AG09309 (cell line): ENCODE measurements at regions not wholly inside any gene's neighbourhood (a gene's known extent, or its start where the extent isn't known, plus 50 kb on each side); places are given as distances from the start of the nearest gene placed in this dataset.
"Not testable (repeated sequence)": the region's sequence is repeated elsewhere in the genome, so short reads cannot be mapped to it uniquely, and the experiment has no call there.

Experiments used
- DNase-seq: peaks from one replicate; pipeline ENCODE4 v3.0.0-alpha.2; 2010; ENCODE audit warnings: low read depth
- H3K4me3 ChIP-seq: 2 replicates; pipeline ENCODE4 v1.5.1; 2011; ENCODE audit warnings: mild to moderate bottlenecking, low read depth, low read length, moderate library complexity; ENCODE audit not compliant: control insufficient read depth
- CTCF ChIP-seq: IDR thresholded peaks from 2 replicates; pipeline ENCODE4 v1.5.1; 2011; ENCODE audit warnings: mild to moderate bottlenecking, low read depth, low read length, inconsistent platforms; ENCODE audit not compliant: insufficient read depth, control insufficient read depth; ENCODE audit errors: missing control alignments

- no peak for TF ChIP-seq CTCF
- no peak overlapping the region for H3K4me3 ChIP-seq
- no peak for DNase-seq
Observed at GRCh38 chr2:59177748-59178147, 936.6 kb upstream of the FANCL start.

GRCh38 chr2:59176737-59177136 lies 935.6 kb upstream of the FANCL start:
- H3K4me3 ChIP-seq, result no peak overlapping the region
- no peak for TF ChIP-seq CTCF
- no peak for DNase-seq

- no peak for DNase-seq
- TF ChIP-seq CTCF, result no peak
- H3K4me3 ChIP-seq, result no peak overlapping the region
Observed at GRCh38 chr2:59174536-59175243, 933.6 kb upstream of the FANCL start.

GRCh38 chr2:59173325-59173724 lies 932.2 kb upstream of the FANCL start:
- DNase-seq, result no peak
- no peak overlapping the region for H3K4me3 ChIP-seq
- TF ChIP-seq CTCF, result no peak

- H3K4me3 ChIP-seq, result no peak overlapping the region
- no peak for DNase-seq
- no peak for TF ChIP-seq CTCF
Observed at GRCh38 chr2:59171019-59171418, 929.9 kb upstream of the FANCL start.

GRCh38 chr2:59168766-59169165 lies 927.6 kb upstream of the FANCL start:
- H3K4me3 ChIP-seq, result no peak overlapping the region
- TF ChIP-seq CTCF, result no peak

GRCh38 chr2:59167514-59167913 lies 926.4 kb upstream of the FANCL start:
- no peak overlapping the region for H3K4me3 ChIP-seq
- no peak for DNase-seq
- TF ChIP-seq CTCF, result no peak

More at GRCh38 chr2:59168766-59169165, 927.6 kb upstream of the FANCL start:
- DNase-seq, result no peak

GRCh38 chr2:59157908-59158307 lies 916.8 kb upstream of the FANCL start:
- not testable (repeated sequence) for DNase-seq

More at GRCh38 chr2:59157908-59158307, 916.8 kb upstream of the FANCL start:
- not testable (repeated sequence) for H3K4me3 ChIP-seq
